Left lung (tissue), 4 donors: ENCODE measurements at regions not wholly inside any gene's neighbourhood (a gene's known extent, or its start where the extent isn't known, plus 50 kb on each side); places are given as distances from the start of the nearest gene placed in this dataset.

Experiments used
- ATAC-seq: fragments of 200-7000 bp; cut with Tn5 transposase; one replicate; pipeline ENCODE4 v1.9.1; 2020; ENCODE audit warnings: moderate library complexity
- DNase-seq, 4 donors: peaks; one replicate each; pipeline ENCODE4 v3.0.0-alpha.2; 2013 to 2020
- H3K27ac ChIP-seq, 2 donors: fragments of 200-600 bp; sonication (generic) in 1 of 2; one replicate each; pipeline versions ENCODE4 v1.5.0 to v1.8.0; 2020 to 2021
- H3K27me3 ChIP-seq, 2 donors: fragments of 200-600 bp; sonication (generic) in 1 of 2; one replicate each; pipeline versions ENCODE4 v1.5.0 to v1.8.0; 2020 to 2021
- H3K36me3 ChIP-seq, 2 donors: fragments of 200-600 bp; sonication (generic) in 1 of 2; one replicate each; pipeline versions ENCODE4 v1.5.0 to v1.8.0; 2020 to 2021
- H3K4me1 ChIP-seq, 2 donors: fragments of 200-600 bp; one replicate each; pipeline ENCODE4 v1.8.0; 2021
- H3K4me3 ChIP-seq, 2 donors: fragments of 200-600 bp; sonication (generic) in 1 of 2; one replicate each; pipeline versions ENCODE4 v1.5.0 to v1.8.0; 2020 to 2021; ENCODE audit warnings: mild to moderate bottlenecking in 1 of 2
- H3K9me3 ChIP-seq, 2 donors: fragments of 200-600 bp; sonication (generic) in 1 of 2; one replicate each; pipeline versions ENCODE4 v1.5.0 to v1.8.0; 2020 to 2021
- intact Hi-C, 2 donors: fragments of 100-400 bp; cut with DNase I; formaldehyde crosslinking; loops; one replicate each; pipeline versions ENCODE4 v1.11.2 to v1.14.2; 2022
- TF ChIP-seq, protein P1 (sequence below), 2 donors: fragments of 200-600 bp; sonication (generic) in 1 of 2; IDR thresholded peaks; one replicate each; pipeline versions ENCODE4 v1.5.0 to v1.8.0; 2021; ENCODE audit warnings: antibody characterized with exemption in 2 of 2
- donor health status: DM: no; HTN: yes; CAD: no.
- donor health status: DM: no; HTN: no; CAD: no.

DNA sequence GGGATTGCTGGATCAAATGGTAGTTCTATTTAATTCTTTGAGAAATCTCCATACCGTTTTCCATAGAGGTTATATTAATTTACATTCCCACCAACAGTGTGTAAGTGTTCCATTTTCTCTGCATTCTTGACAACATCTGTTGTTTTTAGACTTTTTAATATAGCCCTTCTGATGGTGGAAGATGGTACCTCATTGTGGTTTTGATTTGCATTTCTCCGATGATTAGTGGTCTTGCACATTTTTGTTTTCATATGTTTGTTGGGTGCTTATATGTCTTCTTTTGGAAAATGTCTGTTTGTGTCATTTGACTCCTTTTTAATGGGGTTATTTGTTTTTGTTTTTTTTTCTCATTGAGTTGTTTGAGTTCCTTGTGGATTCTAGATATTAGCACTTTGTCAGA, 75.3 kb upstream of the PUDP start:
- DNase-seq (no peak), ATAC-seq (no peak)
- Histone ChIP-seq H3K36me3 (no peaks in the 10 kb centered on the region), H3K27ac (no peak overlapping the region), H3K9me3 (no peaks in the 10 kb centered on the region), H3K4me3 (no peak overlapping the region), H3K4me1 (no peaks in the 10 kb centered on the region), H3K27me3 (no peaks in the 10 kb centered on the region)
- TF ChIP-seq, protein P1, sequence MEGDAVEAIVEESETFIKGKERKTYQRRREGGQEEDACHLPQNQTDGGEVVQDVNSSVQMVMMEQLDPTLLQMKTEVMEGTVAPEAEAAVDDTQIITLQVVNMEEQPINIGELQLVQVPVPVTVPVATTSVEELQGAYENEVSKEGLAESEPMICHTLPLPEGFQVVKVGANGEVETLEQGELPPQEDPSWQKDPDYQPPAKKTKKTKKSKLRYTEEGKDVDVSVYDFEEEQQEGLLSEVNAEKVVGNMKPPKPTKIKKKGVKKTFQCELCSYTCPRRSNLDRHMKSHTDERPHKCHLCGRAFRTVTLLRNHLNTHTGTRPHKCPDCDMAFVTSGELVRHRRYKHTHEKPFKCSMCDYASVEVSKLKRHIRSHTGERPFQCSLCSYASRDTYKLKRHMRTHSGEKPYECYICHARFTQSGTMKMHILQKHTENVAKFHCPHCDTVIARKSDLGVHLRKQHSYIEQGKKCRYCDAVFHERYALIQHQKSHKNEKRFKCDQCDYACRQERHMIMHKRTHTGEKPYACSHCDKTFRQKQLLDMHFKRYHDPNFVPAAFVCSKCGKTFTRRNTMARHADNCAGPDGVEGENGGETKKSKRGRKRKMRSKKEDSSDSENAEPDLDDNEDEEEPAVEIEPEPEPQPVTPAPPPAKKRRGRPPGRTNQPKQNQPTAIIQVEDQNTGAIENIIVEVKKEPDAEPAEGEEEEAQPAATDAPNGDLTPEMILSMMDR (IDR thresholded peaks at IDR 0.05) = no peak
- intact Hi-C loops = no loop called here

DNA sequence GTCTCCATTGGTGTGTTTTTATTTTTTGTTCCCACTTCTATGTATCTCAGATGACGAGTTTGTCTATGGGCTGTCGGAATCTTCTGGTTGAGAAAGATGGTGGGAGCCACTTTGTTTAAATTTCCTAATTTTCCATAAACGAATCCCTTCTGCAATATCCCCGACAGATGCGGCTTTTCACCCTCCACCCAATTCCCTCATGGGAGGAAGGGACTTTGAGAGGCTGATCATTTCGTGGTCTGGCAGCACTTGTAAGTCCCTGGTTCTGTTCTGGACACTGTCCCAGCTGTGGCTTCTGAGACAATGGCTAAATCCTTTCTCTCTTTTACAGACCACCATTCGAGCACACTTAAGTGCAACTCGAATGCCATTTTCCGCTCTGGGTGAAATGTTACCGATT, 72.2 kb upstream of the PUDP start:
- ATAC-seq (no peak), DNase-seq (peak in 2 of 4 donors; percentile 55 to 57)
- Histone ChIP-seq H3K27me3 (no peaks in the 10 kb centered on the region), H3K27ac (no peak overlapping the region), H3K9me3 (no peaks in the 10 kb centered on the region), H3K36me3 (no peaks in the 10 kb centered on the region), H3K4me1 (no peaks in the 10 kb centered on the region), H3K4me3 (no peak overlapping the region)
- intact Hi-C loops = no loop called here
- TF ChIP-seq, protein P1 (IDR thresholded peaks at IDR 0.05) = no peak

DNA sequence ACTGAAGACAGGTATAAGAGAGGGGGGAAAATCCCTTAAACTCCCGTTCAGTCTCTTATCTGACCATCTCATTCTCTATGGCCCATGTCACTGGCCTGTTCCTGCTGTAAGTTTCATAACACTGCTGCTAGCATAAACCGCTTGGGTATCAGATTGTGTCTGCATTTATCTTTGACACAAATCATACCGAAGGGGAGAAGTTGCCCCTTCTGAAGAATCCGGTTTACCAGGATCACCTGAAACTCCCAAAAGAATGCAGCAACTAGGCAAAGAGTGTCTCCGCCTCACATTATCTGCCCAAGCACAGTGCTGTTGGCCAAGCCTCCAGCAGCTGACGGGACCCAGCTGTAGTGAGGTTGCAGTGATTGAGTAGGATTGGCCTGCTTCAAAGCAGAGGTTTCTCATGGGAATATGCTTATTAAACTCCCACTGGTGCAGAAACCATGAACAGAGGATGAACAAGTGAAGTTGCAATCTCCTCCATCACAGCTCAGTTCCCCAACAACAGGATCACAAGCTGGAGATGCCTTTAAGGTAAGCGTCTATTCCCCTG, 71.3 kb upstream of the PUDP start:
- TF ChIP-seq, protein P1 (IDR thresholded peaks at IDR 0.05) = no peak
- H3K27ac ChIP-seq = no peak overlapping the region
- DNase-seq = peak in 2 of 4 donors; percentile 14 to 32
- no peaks in the 10 kb centered on the region for H3K27me3 ChIP-seq
- H3K4me3 ChIP-seq = no peak overlapping the region
- no peaks in the 10 kb centered on the region for H3K4me1 ChIP-seq
- H3K36me3 ChIP-seq = no peaks in the 10 kb centered on the region
- no peaks in the 10 kb centered on the region for H3K9me3 ChIP-seq
- ATAC-seq = peak; percentile 33
- intact Hi-C loops = no loop called here

DNA sequence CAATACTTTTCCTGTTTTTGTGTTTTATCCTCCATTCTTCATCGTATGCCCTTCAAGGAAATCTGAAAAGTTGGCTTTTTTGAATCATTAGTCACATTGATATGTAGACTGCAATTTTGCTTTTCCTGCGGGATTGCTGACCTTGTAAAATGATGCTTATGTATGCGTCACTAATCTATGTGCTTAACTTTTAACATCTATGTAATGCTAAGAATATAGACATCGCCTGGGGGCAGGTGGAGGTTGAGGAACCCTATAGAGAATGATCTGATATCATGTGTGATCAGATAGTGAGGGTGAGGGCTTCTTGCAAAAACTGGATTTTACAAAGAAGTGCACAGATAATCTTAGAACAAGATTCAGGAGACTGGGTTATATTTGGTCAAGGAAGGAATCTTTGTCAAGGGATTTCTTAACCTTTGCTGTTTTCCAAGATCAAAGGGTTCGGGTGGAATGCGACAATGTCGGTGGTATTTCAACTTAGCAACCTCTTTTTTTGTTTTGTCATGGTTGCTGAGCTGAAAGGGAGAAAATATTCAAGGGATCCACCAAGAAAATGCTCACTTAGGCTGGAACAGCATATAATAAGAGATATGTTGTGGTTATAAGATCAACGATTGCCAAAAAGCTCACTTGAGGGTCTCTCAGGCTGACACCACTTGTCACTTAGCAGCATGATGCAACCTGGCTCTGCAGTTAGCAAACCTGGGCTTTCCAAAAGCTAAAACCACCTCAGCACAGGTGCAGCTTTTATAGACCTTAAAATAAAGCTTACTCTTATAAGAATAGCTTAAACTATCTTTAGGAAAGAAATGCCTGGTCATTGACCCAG, 70.6 kb upstream of the PUDP start:
- ATAC-seq = no peak
- Histone ChIP-seq H3K27me3 (no peaks in the 10 kb centered on the region), H3K4me3 (no peak overlapping the region), H3K9me3 (no peaks in the 10 kb centered on the region), H3K27ac (no peak overlapping the region), H3K4me1 (no peaks in the 10 kb centered on the region), H3K36me3 (no peaks in the 10 kb centered on the region)
- TF ChIP-seq, protein P1 (IDR thresholded peaks at IDR 0.05) = no peak
- intact Hi-C loops = no loop called here
- DNase-seq = no peak

DNA sequence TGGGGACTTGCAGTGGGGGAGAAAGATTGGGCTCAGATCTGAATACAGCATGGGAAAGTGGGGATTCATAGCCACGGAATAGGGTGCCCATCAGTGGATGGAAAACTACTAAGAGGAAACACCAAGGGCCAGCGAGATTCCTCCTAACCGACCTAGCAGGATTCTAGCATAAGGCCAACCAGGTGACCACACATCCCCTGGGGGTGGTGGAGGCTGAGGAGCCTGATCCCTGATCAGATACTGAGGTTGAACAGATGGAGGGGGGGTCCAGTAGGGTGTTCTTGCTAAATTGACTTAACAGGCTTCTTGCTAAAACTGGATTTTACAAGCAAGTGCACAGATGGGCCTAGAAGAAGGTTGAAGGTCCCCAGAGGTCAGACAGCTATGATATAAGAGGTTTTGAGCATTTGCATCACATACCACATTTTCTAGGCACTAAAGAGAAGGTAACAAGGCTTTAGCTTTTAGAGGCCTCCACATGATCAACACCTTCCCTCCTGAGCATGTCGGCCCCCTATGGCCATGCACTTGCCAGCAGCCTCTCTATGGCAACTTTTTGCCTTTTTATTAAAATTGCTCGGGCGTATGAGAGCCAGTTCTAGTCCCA, 69.1 kb upstream of the PUDP start:
- no peaks in the 10 kb centered on the region for H3K36me3 ChIP-seq
- H3K4me1 ChIP-seq = no peaks in the 10 kb centered on the region
- TF ChIP-seq, protein P1 (IDR thresholded peaks at IDR 0.05) = no peak
- intact Hi-C loops = no loop called here
- no peak for DNase-seq
- H3K9me3 ChIP-seq = no peaks in the 10 kb centered on the region
- H3K27me3 ChIP-seq = no peaks in the 10 kb centered on the region
- ATAC-seq = no peak
- H3K4me3 ChIP-seq = no peak overlapping the region
- no peak overlapping the region for H3K27ac ChIP-seq
